Stimulated activated CD4-positive, alpha-beta T cell treated with anti-CD3 and anti-CD28 coated beads, TNF-alpha, amount 100 ng/mL, for 24 hours (primary cell): ENCODE measurements at regions not wholly inside any gene's neighbourhood (a gene's known extent, or its start where the extent isn't known, plus 50 kb on each side); places are given as distances from the start of the nearest gene placed in this dataset.
"Not testable (repeated sequence)": the region's sequence is repeated elsewhere in the genome, so short reads cannot be mapped to it uniquely, and the experiment has no call there.

Source experiments
- DNase-seq, 3 experiments: peaks; one replicate each; pipeline ENCODE4 v3.0.0-alpha.2; 2020; ENCODE audit warnings: low read depth in 3 of 3

DNA sequence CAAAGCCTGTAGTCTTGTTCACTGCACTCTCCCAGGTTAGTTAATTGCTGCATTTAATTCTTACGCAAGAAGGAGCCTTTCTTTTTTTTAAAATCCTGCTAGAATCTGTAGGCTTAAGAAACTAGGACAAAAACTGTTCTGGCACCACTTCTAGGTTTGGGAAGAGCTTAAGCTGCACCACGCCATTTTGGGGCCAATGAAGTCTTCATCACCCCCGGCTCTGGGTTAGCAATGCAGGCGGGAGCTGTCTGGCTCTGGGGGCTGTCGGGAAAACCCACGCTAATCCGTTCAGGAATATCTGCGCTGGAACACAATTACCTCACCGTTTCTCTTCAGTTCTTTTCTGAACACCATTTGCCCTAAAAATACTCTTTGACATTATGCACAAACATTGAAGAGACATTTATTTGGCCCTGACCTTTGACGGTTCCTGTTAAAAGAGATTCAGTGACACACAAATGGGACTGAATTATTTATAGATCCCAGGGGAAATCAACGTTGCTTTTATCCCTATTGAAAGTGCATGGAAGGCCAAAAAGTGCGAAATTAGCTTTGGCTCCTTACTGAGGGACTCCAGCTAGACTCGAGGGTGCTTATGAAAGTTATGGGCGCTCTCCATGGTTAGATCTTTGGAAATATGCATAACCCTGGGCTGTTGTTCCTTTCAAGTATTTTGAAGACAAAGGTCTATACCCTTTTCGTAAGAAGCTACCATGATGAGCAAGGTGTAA is 249.2 kb downstream of the HAPSTR1 start:
- DNase-seq, result no peak

DNA sequence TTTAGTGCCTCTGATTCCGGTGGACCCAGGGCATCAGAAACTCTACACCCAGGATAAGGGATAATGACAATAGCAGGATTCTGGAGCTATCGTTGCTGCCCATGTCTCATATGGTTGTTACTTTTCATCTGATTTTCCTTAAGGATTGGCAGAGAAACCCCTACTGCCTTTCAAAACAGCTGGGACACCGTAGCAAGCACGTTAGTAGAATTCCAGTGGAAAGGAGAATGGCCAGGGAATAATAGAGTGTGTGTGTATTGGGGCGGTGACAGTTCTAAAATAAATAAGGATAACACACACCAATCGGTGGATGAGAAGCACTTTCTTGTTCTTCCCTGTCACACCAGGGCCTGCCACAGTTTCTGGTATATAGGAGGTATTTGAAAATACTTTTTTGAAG is 251.8 kb downstream of the HAPSTR1 start:
- DNase-seq, result no peak

GRCh38 chr16:9344508-9344907 is 253.1 kb downstream of the HAPSTR1 start:
- no peak for DNase-seq

- DNase-seq, result no peak
Observed at GRCh38 chr16:9345046-9345445, 253.6 kb downstream of the HAPSTR1 start.

DNA sequence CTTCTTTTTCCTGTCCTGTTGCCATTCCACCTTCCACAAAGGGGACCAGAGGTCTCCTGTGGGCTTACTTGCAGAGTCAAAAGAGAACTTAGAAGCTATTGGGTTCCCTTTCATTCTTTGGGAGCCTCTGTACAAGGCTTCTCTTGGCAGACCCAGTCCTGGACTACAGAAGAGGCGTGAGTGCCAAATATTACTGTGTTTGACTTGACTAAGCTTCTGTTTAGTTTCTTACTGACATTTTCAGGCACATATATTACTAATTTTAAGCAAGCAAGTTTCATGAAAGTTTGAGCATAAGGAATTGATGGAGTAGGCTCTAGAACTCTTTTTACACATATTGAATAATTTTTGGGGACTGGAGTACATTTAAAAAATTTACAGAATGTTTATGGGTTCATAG is 254.4 kb downstream of the HAPSTR1 start:
- DNase-seq, result no peak

- DNase-seq, result no peak
Observed at GRCh38 chr16:9348912-9349311, 257.5 kb downstream of the HAPSTR1 start.

- DNase-seq, result not testable (repeated sequence)
Observed at GRCh38 chr16:9349373-9349960, 258.0 kb downstream of the HAPSTR1 start.

GRCh38 chr16:9350119-9350799 is 258.8 kb downstream of the HAPSTR1 start:
- DNase-seq, result not testable (repeated sequence)

- no peak for DNase-seq
Observed at GRCh38 chr16:9351440-9351839, 260.0 kb downstream of the HAPSTR1 start.

- no peak for DNase-seq
Observed at GRCh38 chr16:9351841-9352434, 260.5 kb downstream of the HAPSTR1 start.

DNA sequence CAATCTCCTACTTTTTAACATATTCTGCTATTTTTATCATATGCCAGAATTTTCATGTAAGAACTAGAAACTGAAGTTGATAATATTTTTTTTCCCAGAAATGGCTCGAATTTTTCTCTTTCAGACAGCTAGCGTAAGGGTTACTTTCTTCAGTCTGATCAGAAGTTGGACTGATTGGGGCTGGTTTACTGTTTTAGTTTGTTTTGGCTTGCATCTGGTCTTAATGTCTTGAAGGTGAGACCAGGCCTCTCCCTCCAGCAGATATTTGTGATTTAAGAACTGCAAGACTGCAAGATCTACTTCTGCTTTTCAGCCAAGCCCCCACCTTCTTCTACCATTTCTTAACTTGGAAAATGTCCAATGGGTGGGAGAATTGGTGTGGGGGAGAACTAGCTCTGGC is 266.4 kb downstream of the HAPSTR1 start:
- DNase-seq, result no peak

GRCh38 chr16:9360075-9360474 is 268.6 kb downstream of the HAPSTR1 start:
- no peak for DNase-seq

GRCh38 chr16:9362050-9362449 is 270.6 kb downstream of the HAPSTR1 start:
- DNase-seq, result no peak

- DNase-seq, result no peak
Observed at GRCh38 chr16:9362604-9363003, 271.2 kb downstream of the HAPSTR1 start.

- DNase-seq, result no peak
Observed at GRCh38 chr16:9363520-9363919, 272.1 kb downstream of the HAPSTR1 start.

GRCh38 chr16:9364721-9365369 is 273.4 kb downstream of the HAPSTR1 start:
- DNase-seq, result no peak

- DNase-seq, result no peak
Observed at GRCh38 chr16:9365370-9365728, 273.9 kb downstream of the HAPSTR1 start.

DNA sequence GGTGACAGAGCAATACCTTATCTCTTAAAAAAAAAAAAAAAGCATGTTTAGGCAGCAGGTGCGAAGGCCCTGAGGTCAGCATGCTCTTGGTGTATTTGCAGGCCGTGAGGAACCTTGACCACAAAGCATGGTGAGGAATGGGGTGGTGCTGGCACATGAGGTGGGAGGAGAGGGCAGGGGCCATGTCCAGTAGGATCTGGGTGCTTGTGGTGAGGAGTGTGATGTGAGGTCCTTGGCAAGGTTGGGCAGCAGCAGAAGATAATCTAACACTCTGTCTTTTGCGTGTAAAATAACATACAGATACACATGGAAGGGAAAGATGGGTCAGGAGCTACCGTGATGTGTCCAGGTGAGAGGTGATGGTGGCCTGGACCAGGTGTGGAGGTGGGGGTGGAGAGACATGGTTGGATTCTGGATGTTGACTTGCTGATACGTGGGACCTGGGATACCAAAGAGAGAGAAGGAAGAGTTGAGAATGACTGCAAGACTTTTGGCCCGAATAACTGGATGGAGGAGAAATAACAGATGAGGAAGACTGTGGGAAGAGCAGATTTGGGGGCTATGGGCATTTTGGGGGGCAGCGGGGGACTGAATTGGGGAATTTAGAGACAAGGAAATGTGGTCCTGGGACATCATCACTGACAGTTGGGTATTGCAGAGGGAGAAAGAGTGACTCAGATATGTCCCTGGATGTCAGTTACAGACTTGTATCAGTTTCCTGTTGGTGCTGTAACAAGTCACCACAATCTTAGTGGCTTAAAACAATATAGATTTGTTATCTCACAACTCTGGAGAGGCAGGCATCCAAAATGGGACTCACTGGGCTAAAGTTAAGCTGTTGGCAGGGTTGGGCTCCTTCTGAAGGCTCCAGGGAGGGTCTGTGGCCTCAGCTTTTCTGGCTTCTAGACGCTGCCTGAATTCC is 274.9 kb downstream of the HAPSTR1 start:
- DNase-seq, result no peak

DNA sequence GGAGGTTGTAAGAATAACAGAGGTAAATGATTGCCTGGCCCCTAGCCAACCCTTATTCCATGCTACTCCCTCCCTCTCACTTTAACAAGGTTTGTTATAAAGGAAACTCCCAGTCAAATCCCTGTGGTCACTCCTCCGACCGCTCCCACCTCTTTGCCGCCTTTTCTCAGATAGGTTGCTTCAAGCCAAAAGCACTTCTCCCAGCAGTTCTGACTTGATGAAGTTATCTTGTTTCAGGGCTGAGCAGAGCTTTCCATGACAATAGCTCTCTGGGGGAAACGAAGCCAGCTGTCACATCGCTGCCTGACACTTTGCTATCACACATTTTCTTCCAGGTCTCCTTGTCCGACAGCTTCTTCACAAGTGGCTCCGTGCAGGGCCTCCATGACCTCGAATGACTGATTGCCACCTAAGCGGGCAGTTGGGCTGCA is 278.6 kb downstream of the HAPSTR1 start:
- no peak for DNase-seq

DNA sequence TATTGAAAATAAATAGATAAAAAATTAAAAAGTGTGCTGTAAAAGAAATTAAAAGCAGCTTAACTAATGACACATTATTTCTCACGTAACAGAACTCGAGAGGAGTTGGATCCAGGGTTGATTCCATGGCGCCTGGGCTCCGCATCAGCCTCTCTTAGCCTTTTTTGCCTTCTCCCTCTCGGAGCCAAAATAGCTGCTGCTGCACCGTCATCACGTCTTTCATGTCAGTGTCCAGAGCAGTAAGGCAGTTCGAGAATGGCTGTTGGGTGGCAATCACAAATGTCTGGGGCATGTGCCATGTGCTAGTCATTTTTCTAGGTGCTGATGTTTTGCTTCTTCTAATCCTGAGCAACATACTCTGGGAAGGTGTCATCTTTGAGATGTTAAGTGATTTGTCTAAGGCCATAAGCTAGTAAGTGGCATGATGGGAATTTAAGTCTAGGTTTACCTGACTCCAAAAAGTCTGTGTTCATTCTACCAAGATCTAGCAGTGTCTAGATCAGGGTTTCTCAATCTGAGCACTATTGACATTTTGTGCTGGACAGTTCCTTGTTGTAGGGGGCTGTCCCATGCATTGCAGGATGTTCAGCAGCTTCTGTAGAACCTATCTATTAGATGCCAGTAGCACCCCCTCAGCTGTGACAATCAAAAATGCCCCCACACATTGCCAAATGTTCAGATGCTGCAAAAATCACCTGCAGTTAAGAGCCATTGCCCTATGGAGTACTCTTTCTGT is 280.4 kb downstream of the HAPSTR1 start:
- DNase-seq, result no peak
